PC-9 (cell line): ENCODE measurements at regions not wholly inside any gene's neighbourhood (a gene's known extent, or its start where the extent isn't known, plus 50 kb on each side); places are given as distances from the start of the nearest gene placed in this dataset.

Experiments
- BruUV-seq: library from RNA; stranded (reverse); fragments of 400-500 nt; replicated peaks from 2 replicates; lab custom pipeline; 2021; lab: Mats Ljungman, UMichigan
- CTCF ChIA-PET: fragments of 300-600 bp; sonication (Branson Sonifier 250); formaldehyde crosslinking; loops from one replicate; lab custom pipeline; 2022; ENCODE audit warnings: antibody characterized with exemption; lab: Charles Lee
- POLR2A ChIA-PET: fragments of 300-600 bp; sonication (Branson Sonifier 250); formaldehyde crosslinking; loops from one replicate; lab custom pipeline; 2022; ENCODE audit warnings: antibody characterized with exemption; ENCODE audit not compliant: unreplicated experiment; lab: Charles Lee
- DNase-seq, 2 experiments: peaks; one replicate each; pipeline versions ENCODE4 v3.0.0 to v3.0.0-alpha.2; 2015 to 2022; ENCODE audit warnings: mixed read lengths in 1 of 2
- H2AFZ ChIP-seq: fragments of 200-600 bp; sonication (generic); 2 replicates; pipeline ENCODE4 v1.8.1; 2017; ENCODE audit warnings: antibody characterized with exemption
- H3F3A ChIP-seq: fragments of 200-600 bp; sonication (generic); 2 replicates; pipeline ENCODE4 v1.8.1; 2017; ENCODE audit warnings: antibody characterized with exemption, mild to moderate bottlenecking, low read depth; ENCODE audit not compliant: insufficient read depth
- H3K27ac ChIP-seq: fragments of 200-600 bp; sonication (generic); 2 replicates; pipeline ENCODE4 v1.6.1; 2016; ENCODE audit warnings: mixed run types
- H3K27me3 ChIP-seq: fragments of 200-600 bp; sonication (generic); 2 replicates; pipeline ENCODE4 v1.6.1; 2016; ENCODE audit warnings: low read depth, mixed run types; ENCODE audit not compliant: insufficient read depth
- H3K36me3 ChIP-seq: fragments of 200-600 bp; sonication (generic); 2 replicates; pipeline ENCODE4 v1.6.1; 2016; ENCODE audit warnings: low read depth, mixed run types
- H3K4me1 ChIP-seq: fragments of 200-600 bp; sonication (generic); replicated peaks from 2 replicates; pipeline ENCODE4 v1.6.1; 2016; ENCODE audit warnings: mixed run types; ENCODE audit not compliant: insufficient read depth
- H3K4me2 ChIP-seq: fragments of 200-600 bp; sonication (generic); 2 replicates; pipeline ENCODE4 v1.6.1; 2017; ENCODE audit warnings: mixed run types
- H3K4me3 ChIP-seq: fragments of 200-600 bp; sonication (generic); 2 replicates; pipeline ENCODE4 v1.6.1; 2016; ENCODE audit warnings: mixed run types
- H3K79me2 ChIP-seq: fragments of 200-600 bp; sonication (generic); 2 replicates; pipeline ENCODE4 v1.6.1; 2017; ENCODE audit warnings: low read depth, mixed run types
- H3K9me2 ChIP-seq: fragments of 200-600 bp; sonication (generic); 2 replicates; pipeline ENCODE4 v1.8.1; 2017; ENCODE audit warnings: mild to moderate bottlenecking; ENCODE audit not compliant: insufficient read depth
- H3K9me3 ChIP-seq: fragments of 200-600 bp; sonication (generic); 2 replicates; pipeline ENCODE4 v1.8.1; 2016; ENCODE audit warnings: low read depth; ENCODE audit not compliant: insufficient read depth
- H4K20me1 ChIP-seq: fragments of 200-600 bp; sonication (generic); 2 replicates; pipeline ENCODE4 v1.8.1; 2017; ENCODE audit not compliant: insufficient read depth
- CTCF ChIP-seq: fragments of 200-600 bp; sonication (generic); conservative IDR thresholded peaks from 2 replicates; pipeline ENCODE4 v1.6.1; 2017; ENCODE audit warnings: mixed run types, antibody characterized with exemption, mild to moderate bottlenecking, moderate library complexity
- EZH2 ChIP-seq: fragments of 200-600 bp; sonication (generic); IDR thresholded peaks from 2 replicates; pipeline ENCODE4 v1.8.0; 2017; ENCODE audit warnings: antibody characterized with exemption, low read depth
- intact Hi-C: fragments of 100-400 bp; cut with micrococcal nuclease; formaldehyde crosslinking; loops from one replicate; pipeline ENCODE4 v1.10.0; 2022; ENCODE audit not compliant: unreplicated experiment

- no TSS peak for BruUV-seq
- Histone ChIP-seq H3K4me1 (no peaks in the 10 kb centered on the region), H3K27me3 (no peaks in the 10 kb centered on the region), H3K27ac (no peak overlapping the region), H3K9me3 (no peaks in the 10 kb centered on the region), H3F3A (no peaks in the 10 kb centered on the region), H3K9me2 (no peaks in the 10 kb centered on the region), H3K4me2 (no peak overlapping the region), H3K79me2 (no peaks in the 10 kb centered on the region), H3K4me3 (no peak overlapping the region), H4K20me1 (no peaks in the 10 kb centered on the region), H2AFZ (no peak overlapping the region), H3K36me3 (no peaks in the 10 kb centered on the region)
- ChIA-PET POLR2A (no interaction called here), CTCF (no interaction called here)
- DNase-seq, result no peak
- intact Hi-C loops, result no loop called here
- TF ChIP-seq EZH2 (no peak), CTCF (no peak)
These were observed 165.6 kb upstream of the HCCS start for GRCh38 chrX:10945498-10945897.

- no TSS peak for BruUV-seq
- H3K9me3 ChIP-seq, result no peaks in the 10 kb centered on the region
- CTCF ChIA-PET, result no interaction called here
These were observed 161.6 kb upstream of the HCCS start for GRCh38 chrX:10949541-10949940.

GRCh38 chrX:10952619-10953018 is 158.5 kb upstream of the HCCS start:
- DNase-seq, result no peak
- intact Hi-C loops, result no loop called here
- no peak overlapping the region for H3K4me2 ChIP-seq
- TF ChIP-seq EZH2, result no peak
- H3K79me2 ChIP-seq, result no peaks in the 10 kb centered on the region
- H4K20me1 ChIP-seq, result no peaks in the 10 kb centered on the region
- no peaks in the 10 kb centered on the region for H3F3A ChIP-seq
- no peak overlapping the region for H3K27ac ChIP-seq
- H3K4me1 ChIP-seq, result no peaks in the 10 kb centered on the region
- CTCF ChIA-PET, result no interaction called here
- BruUV-seq, result no TSS peak
- POLR2A ChIA-PET, result no interaction called here
- no peaks in the 10 kb centered on the region for H3K27me3 ChIP-seq
- H3K9me3 ChIP-seq, result no peaks in the 10 kb centered on the region
- H2AFZ ChIP-seq, result no peak overlapping the region
- no peak overlapping the region for H3K4me3 ChIP-seq
- no peaks in the 10 kb centered on the region for H3K36me3 ChIP-seq
- no peaks in the 10 kb centered on the region for H3K9me2 ChIP-seq

More at GRCh38 chrX:10949541-10949940, 161.6 kb upstream of the HCCS start:
- Histone ChIP-seq H3K27me3 (no peaks in the 10 kb centered on the region), H3K4me3 (no peak overlapping the region), H3K9me2 (no peaks in the 10 kb centered on the region), H3K36me3 (no peaks in the 10 kb centered on the region), H3K79me2 (no peaks in the 10 kb centered on the region), H3F3A (no peaks in the 10 kb centered on the region), H3K4me2 (no peak overlapping the region), H3K4me1 (no peaks in the 10 kb centered on the region), H4K20me1 (no peaks in the 10 kb centered on the region), H2AFZ (no peak overlapping the region), H3K27ac (no peak overlapping the region)
- no peak for DNase-seq
- no peak for TF ChIP-seq CTCF
- no peak for TF ChIP-seq EZH2
- POLR2A ChIA-PET, result no interaction called here
- intact Hi-C loops, result no loop called here

GRCh38 chrX:10965174-10965798 is 145.8 kb upstream of the HCCS start:
- Histone ChIP-seq H2AFZ (no peak overlapping the region), H3K27ac (no peak overlapping the region), H3K36me3 (no peaks in the 10 kb centered on the region), H3K4me2 (no peak overlapping the region), H3K9me2 (no peaks in the 10 kb centered on the region), H3K4me3 (no peak overlapping the region), H3K27me3 (no peaks in the 10 kb centered on the region), H3K4me1 (no peaks in the 10 kb centered on the region), H3K9me3 (no peaks in the 10 kb centered on the region), H3F3A (no peaks in the 10 kb centered on the region), H3K79me2 (no peaks in the 10 kb centered on the region), H4K20me1 (no peaks in the 10 kb centered on the region)
- CTCF ChIA-PET, result no interaction called here
- POLR2A ChIA-PET, result no interaction called here
- TF ChIP-seq CTCF (no peak), EZH2 (no peak)
- intact Hi-C loops, result no loop called here
- no peak for DNase-seq
- BruUV-seq, result no TSS peak
